ENCODE measurements at regions not wholly inside any gene's neighbourhood (a gene's known extent, or its start where the extent isn't known, plus 50 kb on each side); places are given as distances from the start of the nearest gene placed in this dataset.

- TF ChIP-seq CTCF (conservative IDR thresholded peaks at IDR 0.05 in 1 of 2, IDR thresholded peaks at IDR 0.05 in 1 of 2; ENCODE audit: extremely low read depth in 1 of 2, insufficient read depth in 1 of 2, low read depth in 1 of 2, low read length in 2 of 2) (no peak), EZH2 (IDR thresholded peaks at IDR 0.05; ENCODE audit: borderline replicate concordance, low read length) (no peak)
Measured at GRCh38 chr12:125470838-125471783, 405.9 kb downstream of the AACS start.

All from mammary epithelial cell (primary cell).